Activated CD4-positive, alpha-beta T cell treated with anti-CD3 and anti-CD28 coated beads for 4 hours (primary cell): ENCODE measurements at regions not wholly inside any gene's neighbourhood (a gene's known extent, or its start where the extent isn't known, plus 50 kb on each side); places are given as distances from the start of the nearest gene placed in this dataset.

Source experiments
- DNase-seq, 2 donors: peaks; one replicate each; pipeline ENCODE4 v3.0.0-alpha.2; 2020

- DNase-seq, result peak in 1 of 2 donors; percentile 12
Measured at GRCh38 chr2:9681427-9681817, 50.6 kb upstream of the YWHAQ start.

DNA sequence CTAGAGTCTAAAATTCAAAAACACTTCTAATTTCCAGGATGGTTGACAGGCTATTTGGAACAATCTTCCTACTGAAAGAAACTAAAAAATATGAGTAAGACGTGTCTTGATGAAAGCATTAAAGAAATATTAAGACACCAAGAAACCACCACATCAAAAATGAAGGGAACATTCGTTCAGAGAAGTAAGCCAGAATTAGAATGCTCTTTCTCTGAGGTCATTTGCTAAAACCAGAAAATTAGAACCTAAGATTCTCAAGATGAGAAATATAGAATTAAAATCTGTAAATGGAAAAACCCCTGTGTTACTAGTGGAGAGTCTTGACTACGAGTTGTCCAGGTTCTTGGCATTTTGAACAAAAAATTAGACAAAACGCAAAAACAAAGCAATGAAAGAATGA lies 54.8 kb upstream of the YWHAQ start:
- DNase-seq, result no peak

- no peak for DNase-seq
Measured at GRCh38 chr2:9686061-9686460, 55.3 kb upstream of the YWHAQ start.

DNA sequence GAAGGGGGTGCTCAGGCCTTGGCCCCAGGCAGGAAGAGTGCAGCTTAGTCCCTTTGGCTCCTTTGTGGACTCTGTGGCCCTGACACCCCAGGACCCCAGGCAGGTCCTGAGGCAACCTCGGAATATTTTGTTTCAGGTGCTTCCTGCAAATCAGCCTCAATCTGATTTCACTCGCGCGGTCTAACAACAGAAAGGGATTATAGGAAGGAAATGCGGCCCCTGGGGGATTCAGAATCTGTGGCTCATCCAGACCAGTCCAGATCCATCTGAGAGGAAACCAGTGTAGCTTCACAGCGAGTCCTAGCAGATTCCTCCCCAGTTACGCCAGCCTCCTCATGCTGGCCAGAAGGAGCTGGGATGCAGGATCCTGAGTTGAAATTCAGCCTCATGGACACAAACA lies 59.5 kb upstream of the YWHAQ start:
- DNase-seq, result no peak

DNA sequence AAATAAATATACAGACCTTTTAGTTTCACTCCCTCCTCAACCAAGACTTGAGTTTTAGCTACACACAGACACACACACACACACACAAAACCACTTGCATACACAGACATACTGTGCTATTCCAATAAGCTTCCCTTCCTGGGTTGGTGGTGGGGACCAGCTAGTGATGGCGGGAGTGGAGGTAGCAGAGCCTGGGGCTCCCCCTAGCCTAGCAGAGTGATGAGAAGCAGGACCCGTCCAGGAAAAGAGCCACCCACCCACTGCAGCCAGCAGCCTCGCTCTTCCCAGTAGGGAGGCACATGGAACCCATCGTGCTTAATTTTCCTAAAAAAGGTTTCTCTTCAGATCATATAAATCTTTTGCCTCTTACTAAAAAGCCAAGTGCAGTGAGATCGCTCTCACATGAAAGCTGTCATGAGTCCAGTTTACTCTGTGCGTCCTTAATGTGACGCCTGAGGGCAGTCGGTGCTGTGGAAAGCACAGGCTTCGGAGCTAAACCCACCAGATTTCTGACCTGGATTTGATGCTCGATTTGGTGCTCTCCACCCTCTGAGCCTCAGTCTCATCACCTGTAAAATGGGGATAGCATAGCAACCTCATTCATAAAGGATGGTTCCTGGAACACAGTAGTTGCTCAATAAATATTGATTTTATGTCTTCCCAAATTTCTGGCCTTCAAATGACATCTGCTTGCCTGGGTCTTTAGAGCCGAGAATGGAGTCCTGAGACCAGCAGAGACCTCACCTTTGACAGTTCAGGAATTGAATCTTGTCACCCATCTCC lies 60.1 kb upstream of the YWHAQ start:
- no peak for DNase-seq

DNA sequence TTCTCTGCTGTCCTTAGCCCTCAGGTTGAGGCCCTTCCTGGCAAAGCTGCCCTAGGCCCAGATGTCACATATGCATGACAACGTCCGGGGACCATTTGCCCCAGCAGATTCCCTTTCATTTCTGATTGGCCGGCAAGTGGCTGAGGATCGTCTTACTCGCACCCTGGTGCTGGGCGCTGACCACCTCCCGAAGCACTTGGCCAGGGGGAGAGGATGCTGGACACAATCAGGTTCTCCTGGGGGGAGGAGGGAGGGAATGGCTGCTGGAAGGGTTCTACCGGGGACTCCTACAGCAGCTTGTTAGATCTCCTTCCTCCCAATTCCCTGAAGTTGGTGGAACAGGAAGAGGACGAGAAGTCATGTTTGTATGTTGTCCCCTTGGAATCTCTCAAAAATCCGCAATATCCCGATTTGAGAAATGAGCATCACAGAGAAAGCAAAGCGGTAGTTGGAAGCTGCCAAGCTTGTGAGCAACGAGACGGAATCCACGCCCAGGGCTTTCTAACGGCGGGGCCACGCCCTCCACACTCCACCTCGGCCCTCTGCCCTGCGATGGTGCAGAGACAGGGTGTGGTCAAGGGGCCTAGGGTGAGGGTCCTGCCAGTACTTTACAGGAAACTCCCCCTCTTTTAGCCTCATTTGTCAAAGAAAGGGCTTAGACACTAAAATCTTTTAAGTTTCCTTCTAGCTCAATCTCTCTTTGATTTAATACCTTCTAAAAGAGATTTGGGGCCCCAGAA lies 61.8 kb upstream of the YWHAQ start:
- DNase-seq, result no peak

DNA sequence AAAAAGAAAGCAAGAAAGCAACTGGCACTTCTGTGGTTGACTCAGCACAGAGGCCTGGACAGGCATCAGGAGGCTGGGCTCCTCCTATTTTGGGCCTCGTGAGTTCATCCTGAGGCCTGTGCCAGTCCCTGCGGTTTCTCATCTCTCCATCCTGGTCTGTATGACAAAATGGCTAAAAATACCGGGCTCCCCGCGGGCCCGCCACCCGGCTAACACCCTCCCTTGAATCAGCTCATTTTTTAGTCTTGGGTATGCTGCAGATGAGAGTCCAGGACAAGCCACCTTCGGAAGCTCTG lies 62.3 kb upstream of the YWHAQ start:
- no peak for DNase-seq

DNA sequence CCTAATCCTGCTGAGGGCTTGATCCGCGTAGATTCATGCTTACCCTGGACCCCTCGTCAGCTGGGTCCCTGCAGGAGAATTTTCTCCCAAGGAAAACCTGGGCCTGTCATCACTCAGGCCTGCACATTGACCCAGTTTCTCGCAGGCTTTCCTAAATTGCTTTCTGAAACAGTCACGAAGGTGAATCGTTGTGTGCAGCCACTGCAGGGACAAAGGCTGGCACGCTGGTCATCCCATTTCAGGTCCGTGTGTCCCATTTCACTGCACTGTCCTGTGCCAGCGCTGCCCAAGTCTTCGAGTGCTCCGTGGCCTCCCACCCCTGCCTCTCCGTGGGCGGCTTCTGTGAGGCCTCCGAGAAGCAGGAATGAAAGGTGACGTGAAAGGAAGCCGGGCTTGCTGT lies 62.8 kb upstream of the YWHAQ start:
- no peak for DNase-seq

DNA sequence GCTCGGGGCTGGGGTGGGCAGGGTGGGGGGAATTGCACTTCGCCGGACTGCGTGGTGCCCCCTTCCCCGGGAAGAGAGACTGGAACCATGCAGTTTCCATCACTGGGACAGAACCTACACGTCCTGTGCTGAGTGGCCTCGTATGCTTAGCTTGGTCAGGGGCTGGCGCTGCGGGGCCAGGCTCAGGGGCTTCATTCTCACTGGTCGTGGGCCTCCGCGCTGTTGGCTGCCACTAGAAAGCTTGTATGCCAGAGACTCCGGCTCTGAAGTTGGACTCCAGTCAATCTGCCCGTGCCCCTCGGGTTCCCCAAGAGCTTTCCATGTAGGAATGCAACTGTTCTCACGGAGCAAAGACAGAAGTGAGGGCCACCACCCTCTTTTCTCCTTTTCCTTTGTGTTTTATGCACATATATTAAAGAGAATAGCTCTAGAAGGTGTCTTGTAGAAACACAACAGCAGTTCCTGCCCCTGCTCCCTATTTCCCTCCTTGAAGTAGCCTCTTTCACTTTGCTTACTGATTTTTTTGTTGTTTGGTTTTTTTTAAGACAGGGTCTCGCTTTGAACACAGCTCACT lies 64.0 kb upstream of the YWHAQ start:
- DNase-seq, result no peak

DNA sequence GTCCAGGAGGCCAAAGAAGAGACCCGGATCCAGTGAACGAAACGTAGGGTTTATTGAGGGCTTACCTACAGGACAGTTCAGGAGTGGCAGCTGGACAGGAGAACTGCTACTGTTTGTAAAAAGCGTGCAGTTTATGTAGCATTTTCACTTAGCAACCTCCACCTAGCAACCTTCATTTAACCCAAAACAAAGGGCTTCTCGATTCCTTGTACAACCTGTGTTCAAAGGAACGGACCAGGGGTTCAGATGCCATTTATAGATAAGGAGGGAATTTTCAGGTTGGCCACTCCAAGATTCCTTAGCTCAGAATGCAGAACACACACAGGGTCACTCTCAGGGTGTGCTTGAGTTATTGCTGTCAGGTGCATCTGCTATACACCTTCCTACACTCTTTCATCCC lies 65.1 kb upstream of the YWHAQ start:
- no peak for DNase-seq

DNA sequence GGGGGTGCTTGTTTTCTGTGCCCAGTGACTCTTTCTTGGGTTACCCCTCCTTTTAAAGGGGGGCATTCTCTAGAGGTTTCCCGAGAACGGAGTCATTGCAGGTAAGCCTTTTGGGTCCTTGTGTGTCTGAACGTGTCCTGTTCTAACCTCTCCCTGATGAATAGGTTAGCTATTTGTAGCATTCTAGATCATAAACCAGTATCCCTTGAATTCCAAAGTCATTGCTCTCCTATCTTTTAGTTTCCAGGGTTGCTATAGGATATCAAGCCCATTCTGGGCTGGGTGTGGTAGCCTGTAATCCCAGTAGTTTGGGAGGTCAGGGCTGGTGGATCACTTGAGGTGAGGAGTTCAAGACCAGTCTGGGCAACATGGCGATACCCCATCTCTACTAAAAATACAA lies 65.9 kb upstream of the YWHAQ start:
- no peak for DNase-seq

- no peak for DNase-seq
Measured at GRCh38 chr2:9697909-9698308, 67.1 kb upstream of the YWHAQ start.

GRCh38 chr2:9699139-9700108 lies 68.6 kb upstream of the YWHAQ start:
- no peak for DNase-seq

DNA sequence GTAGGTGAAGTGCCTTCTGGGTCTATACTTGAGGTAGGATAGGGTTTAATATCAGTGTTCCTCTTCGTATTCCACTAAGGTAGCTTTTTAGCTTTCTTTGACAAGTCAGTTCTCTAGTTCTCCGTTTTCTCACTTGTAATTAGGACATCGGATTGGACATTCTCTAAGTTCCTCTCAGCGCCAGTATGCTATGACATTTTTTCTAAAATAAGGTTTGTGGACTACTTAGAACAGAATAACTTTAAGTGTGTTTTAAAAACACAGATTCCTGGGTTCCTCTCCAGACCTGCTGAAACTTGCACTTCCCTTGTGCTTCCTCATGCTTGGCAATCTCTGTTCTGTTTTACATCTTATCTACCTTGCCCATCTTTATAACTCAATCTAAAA lies 69.3 kb upstream of the YWHAQ start:
- no peak for DNase-seq

DNA sequence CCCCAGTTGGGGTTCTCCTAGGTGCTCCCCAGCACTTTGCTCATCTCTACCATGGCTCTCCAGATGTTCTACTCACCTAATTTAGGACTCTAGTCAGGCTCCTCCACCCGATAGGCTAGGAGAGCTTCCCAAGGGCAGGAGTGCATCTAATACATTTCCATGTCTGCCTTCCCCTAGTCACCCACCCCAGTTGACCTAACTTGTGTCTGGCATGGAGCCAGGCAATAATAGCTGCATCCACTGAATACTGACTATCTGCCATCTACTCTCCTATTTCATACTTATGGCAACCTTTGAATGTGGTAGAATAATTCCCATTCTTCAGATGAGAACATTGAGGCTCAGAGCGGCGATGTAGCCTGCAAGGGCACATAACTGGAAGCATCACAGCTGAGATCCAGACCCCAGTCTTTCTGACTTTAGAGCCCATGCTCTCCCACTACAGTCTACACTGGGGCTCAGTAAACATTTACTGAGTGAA lies 71.8 kb upstream of the YWHAQ start:
- no peak for DNase-seq

DNA sequence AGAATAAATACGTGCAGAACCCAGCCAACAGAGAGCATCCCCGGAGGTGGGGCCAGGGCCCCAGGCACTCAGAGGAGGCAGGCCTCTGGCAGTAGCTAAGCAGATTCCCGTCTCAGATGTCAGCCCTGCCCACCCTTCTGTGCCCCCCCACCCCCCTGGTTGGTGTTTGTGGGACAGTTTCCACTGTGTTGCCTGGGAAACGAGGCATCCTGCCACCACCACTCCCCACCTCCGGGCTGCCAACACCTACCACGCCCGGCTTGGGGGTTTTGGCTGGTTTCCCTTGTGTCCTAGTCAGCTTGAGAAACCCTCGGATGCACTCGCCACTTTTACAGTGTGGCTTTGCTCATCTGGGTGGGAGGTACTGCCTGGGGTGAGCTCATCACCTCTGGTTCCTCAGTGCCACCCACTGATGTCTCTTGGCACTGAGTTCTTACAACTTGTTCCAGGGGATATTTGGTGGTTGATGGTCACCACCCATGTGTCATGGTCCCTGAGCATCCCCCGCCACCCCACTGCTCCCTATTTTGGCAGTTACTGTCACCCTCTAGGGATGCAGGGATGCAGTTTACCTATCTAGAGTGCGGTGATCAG lies 72.4 kb upstream of the YWHAQ start:
- DNase-seq, result peak; percentile 68 to 81

DNA sequence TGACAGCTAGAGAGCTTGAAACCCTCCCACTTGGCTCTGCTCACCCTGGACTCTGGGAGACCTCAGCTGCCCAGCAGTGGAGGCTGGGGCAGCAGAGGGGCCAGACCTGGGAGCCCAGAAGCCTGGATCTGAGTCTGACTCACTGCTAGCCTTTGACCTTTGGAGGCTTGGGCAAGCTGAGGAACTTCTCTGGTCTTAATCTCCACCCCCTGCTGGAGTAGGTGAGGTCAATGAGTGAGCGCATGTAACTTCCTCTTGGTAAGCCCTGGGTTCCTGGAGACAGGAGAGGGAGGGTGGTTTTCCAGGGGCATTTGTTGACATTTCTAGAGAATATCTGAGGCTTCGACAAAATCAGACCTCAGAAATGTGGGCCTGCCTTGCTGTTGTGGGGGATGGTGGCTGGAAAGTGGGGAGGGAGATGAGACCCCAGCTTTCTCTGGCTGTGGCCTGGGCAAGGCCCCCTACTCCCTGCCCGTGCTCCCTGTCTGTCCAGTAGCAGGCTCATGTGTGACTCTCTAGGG lies 73.0 kb upstream of the YWHAQ start:
- DNase-seq, result no peak

DNA sequence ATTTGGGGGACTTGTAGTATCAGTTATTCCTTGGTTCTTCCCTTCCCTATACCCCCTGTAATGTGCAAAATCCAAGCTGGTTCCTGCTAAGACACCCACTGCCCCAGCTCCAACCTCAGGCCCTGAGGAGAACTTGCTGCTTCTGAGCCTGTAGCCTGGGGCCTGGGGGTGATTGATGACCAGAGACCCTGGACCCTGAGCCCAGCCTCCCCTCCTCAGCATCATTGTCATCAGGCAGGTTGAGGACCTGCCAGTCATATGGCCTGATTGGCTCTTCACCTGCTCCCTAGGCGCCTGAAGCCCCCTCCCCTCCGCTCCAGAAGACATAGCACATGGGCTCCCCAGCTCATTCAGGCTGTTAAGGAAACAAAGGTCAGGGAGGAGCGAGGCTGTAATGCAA lies 73.8 kb upstream of the YWHAQ start:
- no peak for DNase-seq

- DNase-seq, result no peak
Measured at GRCh38 chr2:9705196-9705595, 74.4 kb upstream of the YWHAQ start.

DNA sequence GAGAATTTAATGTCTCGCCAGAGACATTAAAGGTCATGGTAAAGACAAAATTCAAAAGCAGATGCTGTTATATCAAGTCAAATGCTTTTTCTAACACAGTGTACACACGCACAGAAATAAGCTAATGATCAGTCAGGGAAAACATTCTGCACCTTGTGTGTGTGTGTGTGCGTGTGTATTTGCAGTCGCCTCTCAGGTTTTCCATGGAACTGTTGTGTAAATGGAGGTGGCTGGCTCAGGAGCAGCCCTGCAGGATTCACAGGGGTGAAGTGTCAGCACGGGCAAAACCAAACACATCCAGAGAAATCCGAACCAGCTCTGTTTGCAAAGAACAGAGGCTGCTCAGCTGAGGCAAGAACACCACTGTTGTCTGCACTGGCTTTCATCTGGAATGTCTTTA lies 76.2 kb upstream of the YWHAQ start:
- no peak for DNase-seq

DNA sequence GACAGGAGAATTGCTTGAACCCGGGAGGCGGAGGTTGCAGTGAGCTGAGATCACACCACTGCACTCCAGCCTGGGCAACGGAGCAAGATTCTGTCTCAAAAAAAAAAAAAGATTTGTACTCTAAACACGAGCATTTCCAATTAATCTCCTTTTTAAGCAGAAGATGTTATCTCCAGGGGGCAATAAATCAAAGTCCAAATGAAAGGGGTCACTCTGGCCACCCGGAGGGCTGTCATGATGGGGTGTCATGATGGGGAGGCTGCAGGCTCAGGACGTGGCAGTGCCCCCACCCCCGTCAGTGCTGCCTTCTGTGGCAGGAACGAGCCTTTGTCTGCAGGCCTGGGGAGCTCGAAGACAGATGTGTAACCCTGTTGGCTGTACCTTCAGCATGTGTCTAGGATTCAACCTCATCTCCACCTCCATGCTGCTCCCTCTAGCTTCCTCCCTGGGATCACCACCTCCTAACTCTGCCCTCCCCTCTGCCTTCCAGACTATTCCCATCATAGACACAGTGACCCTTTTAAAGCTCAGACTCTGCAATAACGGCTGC lies 76.9 kb upstream of the YWHAQ start:
- no peak for DNase-seq
